Fibroblast of lung (primary cell): ENCODE measurements at regions not wholly inside any gene's neighbourhood (a gene's known extent, or its start where the extent isn't known, plus 50 kb on each side); places are given as distances from the start of the nearest gene placed in this dataset.

ENCODE experiments used
- DNase-seq, 2 donors: peaks; one replicate each; pipeline versions ENCODE4 v3.0.0 to v3.0.0-alpha.2; 2010; ENCODE audit warnings: low read depth in 2 of 2
- H2AFZ ChIP-seq: 2 replicates; pipeline ENCODE4 v1.5.1; 2012; ENCODE audit warnings: low read length, control low read depth, inconsistent platforms
- H3K27ac ChIP-seq: 2 replicates; pipeline ENCODE4 v1.5.1; 2011; ENCODE audit warnings: low read length, control low read depth; ENCODE audit not compliant: insufficient read depth
- H3K27me3 ChIP-seq: 2 replicates; pipeline ENCODE4 v1.5.1; 2011; ENCODE audit warnings: mild to moderate bottlenecking, low read length; ENCODE audit not compliant: control insufficient read depth, insufficient read depth
- H3K36me3 ChIP-seq: 2 replicates; pipeline ENCODE4 v1.5.1; 2011; ENCODE audit warnings: low read length; ENCODE audit not compliant: control insufficient read depth, insufficient read depth
- H3K4me1 ChIP-seq: 2 replicates; pipeline ENCODE4 v1.5.1; 2011; ENCODE audit warnings: low read length; ENCODE audit not compliant: control insufficient read depth, insufficient read depth; ENCODE audit errors: extremely low read depth
- H3K4me2 ChIP-seq: 2 replicates; pipeline ENCODE4 v1.5.1; 2011; ENCODE audit warnings: low read length, control low read depth; ENCODE audit not compliant: insufficient read depth; ENCODE audit errors: extremely low read depth
- H3K4me3 ChIP-seq, 4 experiments: fragments of 200-600 bp in 1 of 4; sonication (generic) in 1 of 4; replicated peaks in 1 of 4; 2 replicates each; pipeline ENCODE4 v1.5.1; 2011 to 2016; ENCODE audit warnings: low read length in 4 of 4, low read depth in 3 of 4, mild to moderate bottlenecking in 3 of 4, control low read depth in 2 of 4, inconsistent platforms in 1 of 4, mixed read lengths in 1 of 4; ENCODE audit not compliant: insufficient read depth in 1 of 4; ENCODE audit errors: control extremely low read depth in 1 of 4
- H3K79me2 ChIP-seq: 2 replicates; pipeline ENCODE4 v1.5.1; 2012; ENCODE audit warnings: mild to moderate bottlenecking, low read length, inconsistent platforms; ENCODE audit not compliant: control insufficient read depth, insufficient read depth
- H3K9ac ChIP-seq: 2 replicates; pipeline ENCODE4 v1.5.1; 2011; ENCODE audit warnings: mild to moderate bottlenecking, low read length, control low read depth; ENCODE audit not compliant: insufficient read depth
- H3K9me3 ChIP-seq: 2 replicates; pipeline ENCODE4 v1.5.1; 2012; ENCODE audit warnings: low read depth, low read length; ENCODE audit not compliant: control insufficient read depth, insufficient read depth
- H4K20me1 ChIP-seq: 2 replicates; pipeline ENCODE4 v1.5.1; 2011; ENCODE audit warnings: low read length; ENCODE audit not compliant: control insufficient read depth, insufficient read depth; ENCODE audit errors: extremely low read depth
- CTCF ChIP-seq, 2 donors: IDR thresholded peaks in 1 of 2; conservative IDR thresholded peaks in 1 of 2; 1 replicate in 1 of 2; 2 replicates in 1 of 2; pipeline ENCODE4 v1.5.1; 2011 to 2012; ENCODE audit warnings: low read length in 2 of 2, control low read depth in 1 of 2, inconsistent platforms in 1 of 2, low read depth in 1 of 2, mild to moderate bottlenecking in 1 of 2
- EZH2 ChIP-seq: IDR thresholded peaks from 2 replicates; pipeline ENCODE4 v1.5.1; 2012; ENCODE audit warnings: low read length, control low read depth, mild to moderate bottlenecking; ENCODE audit errors: missing control alignments

- Histone ChIP-seq H3K27me3 (no peaks in the 10 kb centered on the region), H3K4me2 (no peak overlapping the region), H3K27ac (no peak overlapping the region), H3K9me3 (no peaks in the 10 kb centered on the region), H4K20me1 (no peaks in the 10 kb centered on the region), H3K79me2 (no peaks in the 10 kb centered on the region), H3K4me3 (no peak overlapping the region), H2AFZ (no peak overlapping the region), H3K9ac (no peak overlapping the region), H3K4me1 (no peaks in the 10 kb centered on the region), H3K36me3 (no peaks in the 10 kb centered on the region)
- DNase-seq, result no peak
- TF ChIP-seq CTCF (conservative IDR thresholded peaks at IDR 0.05 in 1 of 2, IDR thresholded peaks at IDR 0.05 in 1 of 2; ENCODE audit: low read depth in 1 of 2, low read length in 2 of 2), result no peak
- no peak for TF ChIP-seq EZH2
Observed at GRCh38 chr16:59683709-59684108, 949.6 kb upstream of the GOT2 start.

- no peak for DNase-seq
- no peak overlapping the region for H3K27ac ChIP-seq
- TF ChIP-seq CTCF (conservative IDR thresholded peaks at IDR 0.05 in 1 of 2, IDR thresholded peaks at IDR 0.05 in 1 of 2; ENCODE audit: low read depth in 1 of 2, low read length in 2 of 2) (no peak), EZH2 (no peak)
- no peaks in the 10 kb centered on the region for H3K27me3 ChIP-seq
- no peaks in the 10 kb centered on the region for H3K36me3 ChIP-seq
- no peaks in the 10 kb centered on the region for H3K4me1 ChIP-seq
- no peaks in the 10 kb centered on the region for H3K9me3 ChIP-seq
- no peaks in the 10 kb centered on the region for H3K79me2 ChIP-seq
- H3K4me2 ChIP-seq, result no peak overlapping the region
- no peak overlapping the region for H3K4me3 ChIP-seq
- H2AFZ ChIP-seq, result no peak overlapping the region
- H3K9ac ChIP-seq, result no peak overlapping the region
- no peaks in the 10 kb centered on the region for H4K20me1 ChIP-seq
Observed at GRCh38 chr16:59665618-59666220, 931.6 kb upstream of the GOT2 start.

GRCh38 chr16:59658572-59658971 is 924.5 kb upstream of the GOT2 start:
- Histone ChIP-seq H3K79me2 (no peaks in the 10 kb centered on the region), H2AFZ (no peak overlapping the region), H3K27ac (no peak overlapping the region), H3K4me1 (no peaks in the 10 kb centered on the region), H3K9ac (no peak overlapping the region), H3K4me3 (no peak overlapping the region), H3K36me3 (no peaks in the 10 kb centered on the region), H3K27me3 (no peaks in the 10 kb centered on the region), H4K20me1 (no peaks in the 10 kb centered on the region), H3K9me3 (no peaks in the 10 kb centered on the region), H3K4me2 (no peak overlapping the region)
- DNase-seq, result no peak
- TF ChIP-seq EZH2 (no peak), CTCF (conservative IDR thresholded peaks at IDR 0.05 in 1 of 2, IDR thresholded peaks at IDR 0.05 in 1 of 2; ENCODE audit: low read depth in 1 of 2, low read length in 2 of 2) (no peak)
